PFSK-1 (cell line): ENCODE measurements at regions not wholly inside any gene's neighbourhood (a gene's known extent, or its start where the extent isn't known, plus 50 kb on each side); places are given as distances from the start of the nearest gene placed in this dataset.

Experiments used
- FOXP2 ChIP-seq: optimal IDR thresholded peaks from 2 replicates; pipeline ENCODE3; 2011; ENCODE audit warnings: borderline replicate concordance, control low read depth, inconsistent platforms; ENCODE audit not compliant: insufficient read depth; ENCODE audit errors: extremely low read length, extremely low read depth
- POLR2AphosphoS5 ChIP-seq: IDR thresholded peaks from 2 replicates; pipeline ENCODE4 v1.6.1; 2012; ENCODE audit warnings: low read depth, mild to moderate bottlenecking, control low read depth, low read length, moderate library complexity
- REST ChIP-seq, 2 experiments: IDR thresholded peaks; 2 replicates each; pipeline versions ENCODE4 v1.6.1 to v1.8.0; 2011 to 2012; ENCODE audit warnings: low read depth in 2 of 2, low read length in 2 of 2, control low read depth in 1 of 2, inconsistent platforms in 1 of 2, mild to moderate bottlenecking in 1 of 2, moderate library complexity in 1 of 2; ENCODE audit not compliant: insufficient read depth in 1 of 2
- SIN3A ChIP-seq: IDR thresholded peaks from 2 replicates; pipeline ENCODE4 v1.6.1; 2012; ENCODE audit warnings: mild to moderate bottlenecking, low read length, moderate library complexity, borderline replicate concordance; ENCODE audit not compliant: insufficient read depth
- TAF1 ChIP-seq: IDR thresholded peaks from 2 replicates; pipeline ENCODE4 v1.6.1; 2012; ENCODE audit warnings: low read length, control low read depth, borderline replicate concordance; ENCODE audit not compliant: insufficient read depth

- TF ChIP-seq REST (IDR thresholded peaks at IDR 0.05; ENCODE audit: insufficient read depth in 1 of 2, low read depth in 2 of 2, low read length in 2 of 2): no peak
- no peak for TF ChIP-seq FOXP2
- no peak for TF ChIP-seq TAF1
- TF ChIP-seq POLR2AphosphoS5: no peak
- TF ChIP-seq SIN3A: no peak
Observed at GRCh38 chrX:39837688-39838087, 260.1 kb downstream of the BCOR start.
